ENCODE measurements at regions not wholly inside any gene's neighbourhood (a gene's known extent, or its start where the extent isn't known, plus 50 kb on each side); places are given as distances from the start of the nearest gene placed in this dataset.

- Mint-ChIP-seq H3K27ac (peak overlapping the region; percentile 12 to 16), H3K9me3 (peaks cover 8% of the 10 kb centered on the region), H3K27me3 (peaks cover 30 to 43% of the 10 kb centered on the region in 2 donors), H3K4me1 (ENCODE audit: low read depth in 2 of 2) (peaks cover 4 to 6% of the 10 kb centered on the region in 2 donors), H3K36me3 (peaks cover 11% of the 10 kb centered on the region), H3K4me3 (peak overlapping the region; percentile 35)
- no peak for DNase-seq (ENCODE audit: low spot score)
- peak; percentile 79 to 81 for ATAC-seq
Observed at GRCh38 chr14:98754343-98755020, 517.5 kb downstream of the BCL11B start.

GRCh38 chr14:98756749-98757148 is 515.2 kb downstream of the BCL11B start:
- DNase-seq (ENCODE audit: low spot score), result no peak
- Mint-ChIP-seq H3K27ac (no peak overlapping the region), H3K36me3 (peaks cover 11% of the 10 kb centered on the region)

GRCh38 chr14:98758440-98758839 is 513.6 kb downstream of the BCL11B start:
- H3K27ac Mint-ChIP-seq, result no peak overlapping the region
- peaks cover 4 to 6% of the 10 kb centered on the region in 2 donors for H3K4me1 Mint-ChIP-seq (ENCODE audit: low read depth in 2 of 2)
- no peak for DNase-seq (ENCODE audit: low spot score)
- no peak for ATAC-seq
- no peak overlapping the region for H3K4me3 Mint-ChIP-seq
- peaks cover 24% of the 10 kb centered on the region for H3K36me3 Mint-ChIP-seq
- peaks cover 14% of the 10 kb centered on the region for H3K9me3 Mint-ChIP-seq
- peaks cover 43 to 51% of the 10 kb centered on the region in 2 donors for H3K27me3 Mint-ChIP-seq

More at GRCh38 chr14:98756749-98757148, 515.2 kb downstream of the BCL11B start:
- Mint-ChIP-seq H3K4me1 (ENCODE audit: low read depth in 2 of 2) (peaks cover 4 to 6% of the 10 kb centered on the region in 2 donors), H3K27me3 (peaks cover 34 to 46% of the 10 kb centered on the region in 2 donors), H3K9me3 (peaks cover 8% of the 10 kb centered on the region), H3K4me3 (no peak overlapping the region)
- ATAC-seq, result no peak

DNA sequence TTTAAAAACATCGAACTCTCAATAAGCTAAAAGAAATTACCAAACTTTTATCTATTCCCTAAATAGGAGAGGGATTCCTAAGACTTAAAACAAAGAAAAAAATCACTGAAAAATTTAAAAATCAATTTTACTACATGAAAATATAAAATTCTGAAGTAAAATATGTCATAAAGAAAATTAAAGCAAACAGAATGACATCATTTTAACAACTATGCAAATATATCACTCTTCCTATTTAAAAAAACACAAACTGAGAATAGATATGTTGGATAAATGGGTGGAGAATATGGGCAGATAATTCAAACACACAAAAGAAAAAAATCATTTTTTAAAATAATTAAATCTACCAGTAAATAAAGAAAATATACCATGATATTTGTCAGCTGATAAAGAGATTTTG is 510.0 kb downstream of the BCL11B start:
- Mint-ChIP-seq H3K4me1 (ENCODE audit: low read depth in 2 of 2) (no peaks in the 10 kb centered on the region), H3K4me3 (no peak overlapping the region), H3K9me3 (peaks cover 6% of the 10 kb centered on the region), H3K27me3 (peaks cover 43 to 58% of the 10 kb centered on the region in 2 donors), H3K36me3 (peaks cover 19% of the 10 kb centered on the region), H3K27ac (no peak overlapping the region)
- DNase-seq (ENCODE audit: low spot score) (no peak), ATAC-seq (no peak)

- H3K4me1 Mint-ChIP-seq (ENCODE audit: low read depth in 2 of 2), result no peaks in the 10 kb centered on the region
- peaks cover 6% of the 10 kb centered on the region for H3K9me3 Mint-ChIP-seq
- DNase-seq (ENCODE audit: low spot score), result no peak
- peaks cover 42 to 62% of the 10 kb centered on the region in 2 donors for H3K27me3 Mint-ChIP-seq
- no peak overlapping the region for H3K27ac Mint-ChIP-seq
- no peak overlapping the region for H3K4me3 Mint-ChIP-seq
- ATAC-seq, result no peak
- peaks cover 19% of the 10 kb centered on the region for H3K36me3 Mint-ChIP-seq
Observed at GRCh38 chr14:98766818-98767217, 505.2 kb downstream of the BCL11B start.

DNA sequence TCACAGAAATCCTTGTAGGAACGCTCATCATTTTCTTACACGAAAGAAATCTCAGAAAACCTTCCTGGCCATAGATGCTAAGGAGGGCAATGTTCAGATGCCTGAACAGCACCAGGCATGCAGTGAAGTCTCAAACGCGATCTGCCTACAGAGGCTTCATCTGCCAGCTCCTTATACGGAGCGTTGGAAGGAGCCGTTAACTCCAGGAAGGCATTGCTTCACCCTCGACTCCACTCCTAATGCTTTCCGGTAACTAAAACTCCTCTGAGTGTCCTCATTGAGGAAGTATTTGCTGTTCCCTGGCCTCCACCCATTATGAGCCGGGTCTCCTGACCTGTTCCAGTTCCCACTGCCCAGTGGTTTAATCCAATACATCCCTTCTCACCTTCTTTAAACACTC is 502.7 kb downstream of the BCL11B start:
- H3K27ac Mint-ChIP-seq, result no peak overlapping the region
- no peak for DNase-seq (ENCODE audit: low spot score)
- no peak for ATAC-seq
- H3K36me3 Mint-ChIP-seq, result no peaks in the 10 kb centered on the region
- H3K9me3 Mint-ChIP-seq, result no peaks in the 10 kb centered on the region
- peaks cover 39 to 55% of the 10 kb centered on the region in 2 donors for H3K27me3 Mint-ChIP-seq
- H3K4me3 Mint-ChIP-seq, result no peak overlapping the region
- no peaks in the 10 kb centered on the region for H3K4me1 Mint-ChIP-seq (ENCODE audit: low read depth in 2 of 2)

GRCh38 chr14:98770151-98770550 is 501.8 kb downstream of the BCL11B start:
- no peaks in the 10 kb centered on the region for H3K4me1 Mint-ChIP-seq (ENCODE audit: low read depth in 2 of 2)
- no peaks in the 10 kb centered on the region for H3K36me3 Mint-ChIP-seq
- peaks cover 39 to 57% of the 10 kb centered on the region in 2 donors for H3K27me3 Mint-ChIP-seq
- H3K27ac Mint-ChIP-seq, result no peak overlapping the region
- no peaks in the 10 kb centered on the region for H3K9me3 Mint-ChIP-seq
- DNase-seq (ENCODE audit: low spot score) (no peak), ATAC-seq (no peak)
- no peak overlapping the region for H3K4me3 Mint-ChIP-seq

- H3K4me3 Mint-ChIP-seq, result no peak overlapping the region
- peaks cover 29 to 37% of the 10 kb centered on the region in 2 donors for H3K27me3 Mint-ChIP-seq
- H3K36me3 Mint-ChIP-seq, result no peaks in the 10 kb centered on the region
- no peaks in the 10 kb centered on the region for H3K9me3 Mint-ChIP-seq
- ATAC-seq (no peak), DNase-seq (ENCODE audit: low spot score) (no peak)
- H3K4me1 Mint-ChIP-seq (ENCODE audit: low read depth in 2 of 2), result no peaks in the 10 kb centered on the region
- no peak overlapping the region for H3K27ac Mint-ChIP-seq
Observed at GRCh38 chr14:98773814-98774213, 498.2 kb downstream of the BCL11B start.

- H3K4me1 Mint-ChIP-seq (ENCODE audit: low read depth in 2 of 2), result no peaks in the 10 kb centered on the region
- H3K27ac Mint-ChIP-seq, result no peak overlapping the region
- H3K4me3 Mint-ChIP-seq, result no peak overlapping the region
- DNase-seq (ENCODE audit: low spot score) (no peak), ATAC-seq (no peak)
- H3K27me3 Mint-ChIP-seq, result peaks cover 25% of the 10 kb centered on the region in 2 donors
- no peaks in the 10 kb centered on the region for H3K36me3 Mint-ChIP-seq
- no peaks in the 10 kb centered on the region for H3K9me3 Mint-ChIP-seq
Observed at GRCh38 chr14:98775892-98776291, 496.1 kb downstream of the BCL11B start.

- H3K27ac Mint-ChIP-seq, result no peak overlapping the region
- no peaks in the 10 kb centered on the region for H3K9me3 Mint-ChIP-seq
- H3K4me1 Mint-ChIP-seq (ENCODE audit: low read depth in 2 of 2), result no peaks in the 10 kb centered on the region
- no peaks in the 10 kb centered on the region for H3K36me3 Mint-ChIP-seq
- H3K4me3 Mint-ChIP-seq, result no peak overlapping the region
- ATAC-seq, result no peak
- no peak for DNase-seq (ENCODE audit: low spot score)
- H3K27me3 Mint-ChIP-seq, result peaks cover 20 to 24% of the 10 kb centered on the region in 2 donors
Observed at GRCh38 chr14:98782062-98782461, 489.9 kb downstream of the BCL11B start.

DNA sequence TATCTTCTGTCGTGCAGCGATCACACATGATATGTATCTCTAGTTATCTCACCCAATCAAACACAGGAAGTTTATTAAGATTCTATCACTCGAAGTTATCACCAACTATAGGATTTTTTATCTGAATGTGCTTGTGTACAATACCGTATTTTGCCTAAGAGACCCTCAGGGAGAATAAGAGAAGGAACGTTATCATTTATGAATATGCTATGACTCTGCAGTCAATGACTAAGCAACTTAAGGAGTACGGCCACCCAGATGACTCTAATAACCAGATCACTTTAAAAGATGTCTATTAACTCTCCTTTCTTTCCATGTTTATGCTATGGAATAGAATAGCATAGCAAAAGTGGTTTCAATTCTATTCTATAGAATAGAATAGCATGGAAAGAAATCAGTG is 486.4 kb downstream of the BCL11B start:
- no peak overlapping the region for H3K4me3 Mint-ChIP-seq
- H3K27me3 Mint-ChIP-seq, result peaks cover 33 to 59% of the 10 kb centered on the region in 2 donors
- H3K36me3 Mint-ChIP-seq, result no peaks in the 10 kb centered on the region
- no peak for DNase-seq (ENCODE audit: low spot score)
- ATAC-seq, result no peak
- no peaks in the 10 kb centered on the region for H3K4me1 Mint-ChIP-seq (ENCODE audit: low read depth in 2 of 2)
- H3K27ac Mint-ChIP-seq, result no peak overlapping the region
- H3K9me3 Mint-ChIP-seq, result no peaks in the 10 kb centered on the region

DNA sequence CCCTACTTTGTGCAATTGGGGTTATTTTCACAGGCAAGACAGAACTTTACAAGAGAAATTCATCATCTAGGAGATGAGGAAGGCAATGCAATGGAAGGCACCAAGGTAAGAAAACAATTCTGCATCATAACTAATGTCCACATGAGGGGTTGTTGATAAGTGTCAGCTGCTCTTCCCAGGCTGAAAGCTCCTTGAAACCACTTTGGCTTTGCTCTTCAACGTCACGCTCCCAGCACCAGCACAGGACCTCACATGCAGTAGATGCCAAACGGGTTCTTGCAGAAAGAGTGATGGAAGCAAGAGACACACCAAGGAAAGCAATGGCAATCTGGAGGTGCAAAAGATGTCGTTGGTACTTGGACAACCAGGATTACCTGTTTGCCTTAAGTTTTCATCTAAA is 485.5 kb downstream of the BCL11B start:
- Mint-ChIP-seq H3K4me1 (ENCODE audit: low read depth in 2 of 2) (no peaks in the 10 kb centered on the region), H3K36me3 (no peaks in the 10 kb centered on the region), H3K27ac (no peak overlapping the region), H3K4me3 (no peak overlapping the region), H3K27me3 (peaks cover 33 to 67% of the 10 kb centered on the region in 2 donors), H3K9me3 (no peaks in the 10 kb centered on the region)
- no peak for ATAC-seq
- no peak for DNase-seq (ENCODE audit: low spot score)

- DNase-seq (ENCODE audit: low spot score) (no peak), ATAC-seq (no peak)
- H3K27ac Mint-ChIP-seq, result no peak overlapping the region
- peaks cover 0 to 4% of the 10 kb centered on the region in 2 donors for H3K4me1 Mint-ChIP-seq (ENCODE audit: low read depth in 2 of 2)
- H3K36me3 Mint-ChIP-seq, result peaks cover 16% of the 10 kb centered on the region
- H3K27me3 Mint-ChIP-seq, result peaks cover 33 to 74% of the 10 kb centered on the region in 2 donors
- no peak overlapping the region for H3K4me3 Mint-ChIP-seq
- no peaks in the 10 kb centered on the region for H3K9me3 Mint-ChIP-seq
Observed at GRCh38 chr14:98791661-98792060, 480.3 kb downstream of the BCL11B start.

GRCh38 chr14:98792171-98792570 is 479.8 kb downstream of the BCL11B start:
- no peak for ATAC-seq
- H3K4me3 Mint-ChIP-seq, result no peak overlapping the region
- H3K27me3 Mint-ChIP-seq, result peaks cover 36 to 78% of the 10 kb centered on the region in 2 donors
- H3K27ac Mint-ChIP-seq, result no peak overlapping the region
- H3K9me3 Mint-ChIP-seq, result no peaks in the 10 kb centered on the region
- peaks cover 0 to 4% of the 10 kb centered on the region in 2 donors for H3K4me1 Mint-ChIP-seq (ENCODE audit: low read depth in 2 of 2)
- DNase-seq (ENCODE audit: low spot score), result no peak
- H3K36me3 Mint-ChIP-seq, result peaks cover 16% of the 10 kb centered on the region

- Mint-ChIP-seq H3K4me3 (no peak overlapping the region), H3K36me3 (peaks cover 14% of the 10 kb centered on the region), H3K4me1 (ENCODE audit: low read depth in 2 of 2) (peaks cover 0 to 4% of the 10 kb centered on the region in 2 donors), H3K27me3 (peaks cover 24 to 45% of the 10 kb centered on the region in 2 donors), H3K9me3 (no peaks in the 10 kb centered on the region), H3K27ac (no peak overlapping the region)
- ATAC-seq, result no peak
- no peak for DNase-seq (ENCODE audit: low spot score)
Observed at GRCh38 chr14:98798099-98798498, 473.9 kb downstream of the BCL11B start.

All from natural killer cell treated with Interleukin-12 subunit alpha and Interleukin-12 subunit beta and Interleukin-15 and Interleukin-18, amount 100 ng/mL, for 72 hours (primary cell).